Upper lobe of left lung (tissue), 6 donors: ENCODE measurements at regions not wholly inside any gene's neighbourhood (a gene's known extent, or its start where the extent isn't known, plus 50 kb on each side); places are given as distances from the start of the nearest gene placed in this dataset.

Experiments
- ATAC-seq, 2 donors: fragments of 200-7000 bp; cut with Tn5 transposase; one replicate each; pipeline ENCODE4 v1.9.1; 2022; ENCODE audit warnings: mild to moderate bottlenecking in 2 of 2, moderate library complexity in 2 of 2; ENCODE audit not compliant: low FRiP score in 2 of 2
- DNase-seq, 2 donors: peaks; one replicate each; pipeline ENCODE4 v3.0.0-alpha.2; 2019 to 2020
- H3K27ac ChIP-seq, 4 donors: fragments of 200-600 bp; sonication (generic); one replicate each; pipeline ENCODE4 v1.5.1; 2016 to 2019
- H3K27me3 ChIP-seq, 4 donors: fragments of 200-600 bp; sonication (generic); one replicate each; pipeline ENCODE4 v1.5.1; 2017 to 2019
- H3K36me3 ChIP-seq, 4 donors: fragments of 200-600 bp; sonication (generic); one replicate each; pipeline ENCODE4 v1.5.1; 2016 to 2019
- H3K4me1 ChIP-seq, 4 donors: fragments of 200-600 bp; sonication (generic); one replicate each; pipeline ENCODE4 v1.5.1; 2018 to 2019
- H3K4me3 ChIP-seq, 4 donors: fragments of 200-600 bp; sonication (generic); one replicate each; pipeline ENCODE4 v1.5.1; 2017 to 2019; ENCODE audit warnings: mild to moderate bottlenecking in 2 of 4, moderate library complexity in 1 of 4
- H3K9me3 ChIP-seq, 4 donors: fragments of 200-600 bp; sonication (generic); one replicate each; pipeline ENCODE4 v1.5.1; 2018 to 2019
- CTCF ChIP-seq, 6 experiments: fragments of 450-650 bp in 4 of 6; fragments of 200-600 bp in 2 of 6; sonication (generic) in 2 of 6; IDR thresholded peaks; one replicate each; pipeline ENCODE4 v1.5.1; 2016 to 2019; ENCODE audit warnings: antibody characterized with exemption in 6 of 6
- EP300 ChIP-seq, 4 donors: sonication (generic); formaldehyde crosslinking; IDR thresholded peaks; one replicate each; pipeline ENCODE4 v1.5.1; 2017; ENCODE audit warnings: antibody characterized with exemption in 4 of 4, control low read depth in 2 of 4
- POLR2A ChIP-seq, 4 donors: fragments of 450-650 bp; IDR thresholded peaks; one replicate each; pipeline ENCODE4 v1.5.1; 2016 to 2017; ENCODE audit warnings: antibody characterized with exemption in 4 of 4, mild to moderate bottlenecking in 2 of 4
- POLR2AphosphoS5 ChIP-seq, 2 donors: sonication (generic); formaldehyde crosslinking; IDR thresholded peaks; one replicate each; pipeline ENCODE4 v1.5.1; 2017; ENCODE audit warnings: antibody characterized with exemption in 2 of 2
- WGBS, 2 donors: methylation state at CpG; one replicate each; pipeline ENCODE4 v1.1.5; 2017 to 2018; 5-methylcytosine and 5-hydroxymethylcytosine counted together
- donor health status: DM: no; HTN: no; CAD: no; lungs with moderate emphysema.
- donor health status: DM: no; HTN: yes; CAD: no; lungs with severe emphysema.

GRCh38 chr3:81033185-81033584, 728.3 kb downstream of the GBE1 start:
- WGBS, 2 donors: 73 to 83% methylated on average over 2 of the region's 2 CpGs
- Histone ChIP-seq H3K9me3 (no peaks in the 10 kb centered on the region), H3K36me3 (no peaks in the 10 kb centered on the region), H3K27me3 (no peaks in the 10 kb centered on the region), H3K27ac (no peak overlapping the region), H3K4me3 (no peak overlapping the region), H3K4me1 (no peaks in the 10 kb centered on the region)
- ATAC-seq: no peak
- DNase-seq: no peak
- TF ChIP-seq EP300 (IDR thresholded peaks at IDR 0.05) (no peak), POLR2AphosphoS5 (IDR thresholded peaks at IDR 0.05) (no peak), CTCF (IDR thresholded peaks at IDR 0.05) (no peak), POLR2A (IDR thresholded peaks at IDR 0.05) (no peak)

DNA sequence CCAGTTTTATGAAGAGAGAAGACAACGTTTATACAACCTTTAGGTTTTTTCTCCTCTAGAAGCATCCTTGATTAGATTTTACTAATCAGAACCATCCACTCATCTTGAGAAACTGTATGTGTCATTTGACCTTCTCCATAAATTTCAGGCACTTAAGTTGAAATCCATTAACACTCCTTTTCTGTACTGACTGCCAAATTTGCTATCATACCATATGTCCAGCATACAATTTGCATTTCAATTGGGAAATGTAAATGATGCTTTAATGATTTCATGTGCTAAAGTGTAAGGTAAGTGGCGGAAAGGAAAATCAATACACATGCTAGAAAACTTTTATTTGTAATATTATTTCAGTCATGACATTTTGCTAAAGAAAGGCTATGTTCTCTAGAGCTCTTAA, 731.6 kb downstream of the GBE1 start:
- ATAC-seq (no peak), DNase-seq (no peak)
- Histone ChIP-seq H3K36me3 (no peaks in the 10 kb centered on the region), H3K27me3 (no peaks in the 10 kb centered on the region), H3K4me1 (no peaks in the 10 kb centered on the region), H3K4me3 (no peak overlapping the region), H3K27ac (no peak overlapping the region), H3K9me3 (no peaks in the 10 kb centered on the region)
- TF ChIP-seq CTCF (IDR thresholded peaks at IDR 0.05) (no peak), EP300 (IDR thresholded peaks at IDR 0.05) (no peak), POLR2AphosphoS5 (IDR thresholded peaks at IDR 0.05) (no peak), POLR2A (IDR thresholded peaks at IDR 0.05) (no peak)
- 76 to 80% methylated on average over 2 of the region's 2 CpGs for WGBS, 2 donors

GRCh38 chr3:81027344-81027743, 734.1 kb downstream of the GBE1 start:
- Histone ChIP-seq H3K27ac (no peak overlapping the region), H3K4me1 (no peaks in the 10 kb centered on the region), H3K9me3 (no peaks in the 10 kb centered on the region), H3K36me3 (no peaks in the 10 kb centered on the region), H3K4me3 (no peak overlapping the region), H3K27me3 (no peaks in the 10 kb centered on the region)
- WGBS, 2 donors: 96 to 100% methylated on average over 1 of the region's 1 CpG
- ATAC-seq (no peak), DNase-seq (no peak)
- TF ChIP-seq POLR2AphosphoS5 (IDR thresholded peaks at IDR 0.05) (no peak), EP300 (IDR thresholded peaks at IDR 0.05) (no peak), CTCF (IDR thresholded peaks at IDR 0.05) (no peak), POLR2A (IDR thresholded peaks at IDR 0.05) (no peak)

- no peak for TF ChIP-seq CTCF (IDR thresholded peaks at IDR 0.05)
- Histone ChIP-seq H3K27ac (no peak overlapping the region), H3K4me1 (no peaks in the 10 kb centered on the region), H3K36me3 (no peaks in the 10 kb centered on the region), H3K4me3 (no peak overlapping the region), H3K27me3 (no peaks in the 10 kb centered on the region), H3K9me3 (no peaks in the 10 kb centered on the region)
- ATAC-seq: no peak
- WGBS, 2 donors: 83 to 93% methylated on average over 7 of the region's 7 CpGs
- DNase-seq: no peak
These were observed 736.9 kb downstream of the GBE1 start for GRCh38 chr3:81024560-81024959.

GRCh38 chr3:81022339-81022738, 739.1 kb downstream of the GBE1 start:
- ATAC-seq: no peak
- DNase-seq: no peak
- peaks cover 0 to 4% (median 0%) of the 10 kb centered on the region in 4 donors for H3K9me3 ChIP-seq
- 67 to 68% methylated on average over 3 of the region's 3 CpGs for WGBS, 2 donors
- no peaks in the 10 kb centered on the region for H3K36me3 ChIP-seq
- H3K4me1 ChIP-seq: no peaks in the 10 kb centered on the region
- no peaks in the 10 kb centered on the region for H3K27me3 ChIP-seq
- H3K4me3 ChIP-seq: no peak overlapping the region
- TF ChIP-seq POLR2A (IDR thresholded peaks at IDR 0.05) (no peak), EP300 (IDR thresholded peaks at IDR 0.05) (no peak)
- H3K27ac ChIP-seq: no peak overlapping the region
